Nephron progenitor cell (in vitro differentiated cells): ENCODE measurements at regions not wholly inside any gene's neighbourhood (a gene's known extent, or its start where the extent isn't known, plus 50 kb on each side); places are given as distances from the start of the nearest gene placed in this dataset.
"Not testable (repeated sequence)": the region's sequence is repeated elsewhere in the genome, so short reads cannot be mapped to it uniquely, and the experiment has no call there.

Experiments used
- DNase-seq: peaks from one replicate; pipeline ENCODE4 v3.0.0; 2021
- H3K27ac Mint-ChIP-seq: 2 replicates; pipeline ENCODE4 v1.8.0; 2021; ENCODE audit warnings: mild to moderate bottlenecking, moderate library complexity, mixed read lengths
- H3K27me3 Mint-ChIP-seq: 2 replicates; pipeline ENCODE4 v1.8.0; 2021; ENCODE audit warnings: mild to moderate bottlenecking, low read depth, mixed read lengths; ENCODE audit not compliant: poor library complexity
- H3K36me3 Mint-ChIP-seq: 2 replicates; pipeline ENCODE4 v1.8.0; 2021; ENCODE audit warnings: low read depth, mixed read lengths
- H3K4me1 Mint-ChIP-seq: 2 replicates; pipeline ENCODE4 v1.8.0; 2021; ENCODE audit warnings: mixed read lengths
- H3K4me3 Mint-ChIP-seq: 2 replicates; pipeline ENCODE4 v1.8.0; 2021; ENCODE audit warnings: mild to moderate bottlenecking, moderate library complexity, mixed read lengths
- H3K9me3 Mint-ChIP-seq: 2 replicates; pipeline ENCODE4 v1.8.0; 2021; ENCODE audit warnings: mild to moderate bottlenecking, moderate library complexity, mixed read lengths
- TF ChIP-seq, protein P1 (sequence below): fragments of 200-600 bp; sonication (generic); IDR thresholded peaks from 2 replicates; pipeline ENCODE4 v1.5.0; 2021; ENCODE audit warnings: antibody characterized with exemption

DNA sequence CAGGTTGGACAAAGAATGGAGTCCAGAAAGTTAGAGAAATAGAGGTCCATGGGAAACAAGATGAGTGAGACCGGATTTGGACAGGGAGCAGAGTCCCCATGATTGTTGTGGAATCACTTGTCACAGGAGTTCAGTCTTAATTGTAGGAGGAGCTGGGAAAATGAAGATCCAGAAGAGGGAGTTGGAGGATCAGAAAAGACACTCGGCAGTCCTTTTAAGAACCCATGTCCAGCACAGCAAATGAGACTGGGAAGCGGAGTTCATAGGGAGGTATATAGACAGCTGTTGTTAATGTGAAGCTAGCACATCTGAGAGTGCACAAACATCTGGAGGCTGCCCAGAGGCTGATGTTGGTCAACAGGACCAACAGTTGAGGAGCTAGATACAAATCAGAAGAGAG is 111.4 kb upstream of the RXFP1 start:
- no peak overlapping the region for H3K27ac Mint-ChIP-seq
- no peak overlapping the region for H3K4me3 Mint-ChIP-seq
- no peaks in the 10 kb centered on the region for H3K36me3 Mint-ChIP-seq
- peaks cover 7% of the 10 kb centered on the region for H3K9me3 Mint-ChIP-seq
- TF ChIP-seq, protein P1, sequence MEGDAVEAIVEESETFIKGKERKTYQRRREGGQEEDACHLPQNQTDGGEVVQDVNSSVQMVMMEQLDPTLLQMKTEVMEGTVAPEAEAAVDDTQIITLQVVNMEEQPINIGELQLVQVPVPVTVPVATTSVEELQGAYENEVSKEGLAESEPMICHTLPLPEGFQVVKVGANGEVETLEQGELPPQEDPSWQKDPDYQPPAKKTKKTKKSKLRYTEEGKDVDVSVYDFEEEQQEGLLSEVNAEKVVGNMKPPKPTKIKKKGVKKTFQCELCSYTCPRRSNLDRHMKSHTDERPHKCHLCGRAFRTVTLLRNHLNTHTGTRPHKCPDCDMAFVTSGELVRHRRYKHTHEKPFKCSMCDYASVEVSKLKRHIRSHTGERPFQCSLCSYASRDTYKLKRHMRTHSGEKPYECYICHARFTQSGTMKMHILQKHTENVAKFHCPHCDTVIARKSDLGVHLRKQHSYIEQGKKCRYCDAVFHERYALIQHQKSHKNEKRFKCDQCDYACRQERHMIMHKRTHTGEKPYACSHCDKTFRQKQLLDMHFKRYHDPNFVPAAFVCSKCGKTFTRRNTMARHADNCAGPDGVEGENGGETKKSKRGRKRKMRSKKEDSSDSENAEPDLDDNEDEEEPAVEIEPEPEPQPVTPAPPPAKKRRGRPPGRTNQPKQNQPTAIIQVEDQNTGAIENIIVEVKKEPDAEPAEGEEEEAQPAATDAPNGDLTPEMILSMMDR, result no peak
- peaks cover 17% of the 10 kb centered on the region for H3K27me3 Mint-ChIP-seq
- H3K4me1 Mint-ChIP-seq, result no peaks in the 10 kb centered on the region
- DNase-seq, result no peak

DNA sequence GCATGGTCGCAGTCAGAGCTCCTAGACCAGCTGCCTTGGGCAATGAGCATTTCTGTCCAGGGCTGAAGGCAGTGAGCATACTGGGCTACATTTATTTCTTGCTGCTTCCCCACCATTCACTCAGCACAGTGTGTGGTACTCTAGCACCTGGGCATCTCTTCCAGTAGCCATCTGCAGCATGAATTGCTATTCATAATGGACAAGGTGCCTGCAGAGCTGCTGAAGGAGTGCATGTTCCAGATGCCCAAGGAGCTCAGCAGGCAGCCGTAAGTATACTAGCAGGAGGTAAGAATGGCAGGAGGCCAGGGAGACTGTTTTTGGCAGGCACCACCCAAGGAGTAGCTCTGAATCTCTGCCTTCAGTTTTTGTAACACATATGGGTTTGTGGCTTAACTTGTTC is 110.4 kb upstream of the RXFP1 start:
- no peaks in the 10 kb centered on the region for H3K36me3 Mint-ChIP-seq
- H3K4me1 Mint-ChIP-seq, result no peaks in the 10 kb centered on the region
- no peak for DNase-seq
- TF ChIP-seq, protein P1, result no peak
- peaks cover 14% of the 10 kb centered on the region for H3K27me3 Mint-ChIP-seq
- H3K4me3 Mint-ChIP-seq, result no peak overlapping the region
- H3K27ac Mint-ChIP-seq, result no peak overlapping the region
- H3K9me3 Mint-ChIP-seq, result peaks cover 7% of the 10 kb centered on the region

DNA sequence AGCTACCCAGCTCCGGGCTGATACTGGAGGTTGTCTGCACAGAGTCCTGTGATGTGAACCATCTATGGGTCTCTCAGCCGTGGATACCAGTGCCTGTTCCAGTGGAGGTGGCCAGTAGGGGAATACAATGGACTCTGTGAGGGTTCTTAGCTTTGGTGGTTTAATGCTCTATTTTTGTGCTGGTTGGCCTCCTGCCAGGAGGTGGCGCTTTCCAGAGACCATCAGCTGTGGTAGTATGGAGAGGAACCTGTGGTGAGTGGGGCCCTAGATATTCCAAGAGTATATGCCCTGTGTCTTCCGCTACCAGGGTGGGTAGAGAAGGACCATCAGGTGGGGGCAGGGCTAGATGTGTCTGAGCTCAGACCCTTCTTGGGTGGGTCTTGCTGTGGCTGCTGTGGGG is 103.0 kb upstream of the RXFP1 start:
- H3K4me3 Mint-ChIP-seq, H3K9me3 Mint-ChIP-seq, H3K27me3 Mint-ChIP-seq, DNase-seq, H3K36me3 Mint-ChIP-seq, H3K27ac Mint-ChIP-seq, H3K4me1 Mint-ChIP-seq: not testable (repeated sequence)

DNA sequence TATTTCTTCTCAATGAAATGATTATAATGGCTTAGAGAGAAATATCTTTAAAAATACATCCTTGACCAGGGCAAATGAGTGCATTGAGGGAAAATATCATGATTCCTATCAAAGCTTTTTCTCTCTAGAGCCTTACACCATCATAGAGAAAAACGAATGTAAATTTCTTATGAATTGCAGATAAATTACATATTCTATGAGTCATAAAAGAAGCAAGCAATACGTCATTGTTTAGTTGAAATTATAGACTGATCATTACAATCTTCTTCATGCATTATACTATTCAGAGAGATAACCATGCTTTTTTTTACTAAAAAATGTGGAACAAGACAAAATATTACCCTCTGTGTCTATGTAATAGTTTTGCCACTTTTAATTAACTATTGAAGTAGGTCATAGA is 100.9 kb upstream of the RXFP1 start:
- Mint-ChIP-seq H3K36me3 (no peaks in the 10 kb centered on the region), H3K4me1 (no peaks in the 10 kb centered on the region), H3K27me3 (no peaks in the 10 kb centered on the region), H3K4me3 (no peak overlapping the region), H3K27ac (no peak overlapping the region), H3K9me3 (no peaks in the 10 kb centered on the region)
- no peak for DNase-seq
- TF ChIP-seq, protein P1, result no peak

DNA sequence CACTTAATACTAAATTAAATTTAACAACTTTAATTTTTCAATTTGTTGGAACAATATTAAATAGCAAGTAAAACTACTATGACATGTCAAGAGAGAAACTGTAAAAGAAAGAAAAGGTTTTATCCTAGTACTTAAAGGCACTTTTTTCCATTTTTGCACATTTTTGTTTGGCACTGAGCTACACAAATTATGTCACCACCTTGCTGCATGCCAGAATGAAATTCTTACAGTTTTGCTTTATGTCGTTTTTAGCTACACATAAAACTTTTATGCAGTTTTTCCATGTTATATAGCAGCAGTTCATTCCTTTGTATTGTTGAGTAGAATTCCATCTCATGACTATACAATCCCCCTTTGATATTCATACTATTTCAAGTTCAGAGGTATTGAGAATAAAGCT is 99.1 kb upstream of the RXFP1 start:
- no peaks in the 10 kb centered on the region for H3K36me3 Mint-ChIP-seq
- H3K27ac Mint-ChIP-seq, result no peak overlapping the region
- TF ChIP-seq, protein P1, result no peak
- no peaks in the 10 kb centered on the region for H3K9me3 Mint-ChIP-seq
- no peaks in the 10 kb centered on the region for H3K27me3 Mint-ChIP-seq
- no peaks in the 10 kb centered on the region for H3K4me1 Mint-ChIP-seq
- DNase-seq, result no peak
- no peak overlapping the region for H3K4me3 Mint-ChIP-seq

DNA sequence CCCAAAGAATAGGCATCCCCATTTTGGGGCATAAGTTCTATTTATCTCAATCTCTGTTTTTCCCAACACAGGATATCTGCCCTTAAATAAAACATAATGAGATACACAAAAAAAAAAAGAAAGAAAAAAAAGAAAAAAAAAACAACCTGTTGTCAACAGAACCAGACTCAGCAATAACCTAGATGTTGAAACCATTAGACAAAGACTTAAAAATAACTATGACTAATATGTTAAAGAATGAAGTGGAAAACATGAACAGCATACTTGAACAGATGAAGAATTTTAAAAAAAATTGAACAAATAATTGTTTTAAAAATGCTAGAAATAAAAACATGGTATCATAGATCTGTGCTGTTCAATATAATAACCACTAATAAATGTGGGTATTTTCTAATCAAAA is 93.4 kb upstream of the RXFP1 start:
- Mint-ChIP-seq H3K4me3 (no peak overlapping the region), H3K27me3 (peaks cover 3% of the 10 kb centered on the region), H3K27ac (no peak overlapping the region), H3K9me3 (no peaks in the 10 kb centered on the region), H3K4me1 (no peaks in the 10 kb centered on the region), H3K36me3 (no peaks in the 10 kb centered on the region)
- no peak for DNase-seq
- TF ChIP-seq, protein P1, result no peak
